Spleen (tissue), 7 donors: ENCODE measurements at regions not wholly inside any gene's neighbourhood (a gene's known extent, or its start where the extent isn't known, plus 50 kb on each side); places are given as distances from the start of the nearest gene placed in this dataset.

Source experiments
- CTCF ChIP-seq, 11 experiments: fragments of 200-600 bp in 7 of 11; fragments of 450-650 bp in 4 of 11; sonication (generic) in 4 of 11; IDR thresholded peaks in 8 of 11; conservative IDR thresholded peaks in 3 of 11; 1 replicate in 7 of 11; 2 replicates in 4 of 11; pipeline versions ENCODE4 v1.4.0 to v1.8.0; 2016 to 2021; ENCODE audit warnings: antibody characterized with exemption in 11 of 11, inconsistent platforms in 4 of 11, mild to moderate bottlenecking in 1 of 11
- POLR2A ChIP-seq, 3 donors: fragments of 450-650 bp; IDR thresholded peaks; one replicate each; pipeline ENCODE4 v1.5.1; 2017; ENCODE audit warnings: antibody characterized with exemption in 3 of 3, mild to moderate bottlenecking in 1 of 3
- POLR2AphosphoS5 ChIP-seq, 3 donors: sonication (generic); formaldehyde crosslinking; IDR thresholded peaks; one replicate each; pipeline ENCODE4 v1.5.1; 2017; ENCODE audit warnings: antibody characterized with exemption in 3 of 3
- donor health status: DM: no; HTN: no; CAD: no; lungs with moderate emphysema.
- donor health status: DM: no; HTN: no; CAD: no.
- donor health status: DM: no; HTN: no; CAD: no.

- TF ChIP-seq CTCF (IDR thresholded peaks at IDR 0.05 in 8 of 11, conservative IDR thresholded peaks at IDR 0.05 in 3 of 11) (no peak), POLR2A (IDR thresholded peaks at IDR 0.05) (no peak), POLR2AphosphoS5 (IDR thresholded peaks at IDR 0.05) (no peak)
Observed at GRCh38 chr16:48997081-48997615, 284.5 kb downstream of the CBLN1 start.
